GM19238 (cell line): ENCODE measurements at regions not wholly inside any gene's neighbourhood (a gene's known extent, or its start where the extent isn't known, plus 50 kb on each side); places are given as distances from the start of the nearest gene placed in this dataset.

Experiments
- DNase-seq: peaks from one replicate; pipeline ENCODE4 v3.0.0; 2011; ENCODE audit warnings: low spot score; ENCODE audit not compliant: insufficient read length

- DNase-seq = no peak
Observed at GRCh38 chr15:45943240-45943639, 308.4 kb downstream of the SQOR start.

DNA sequence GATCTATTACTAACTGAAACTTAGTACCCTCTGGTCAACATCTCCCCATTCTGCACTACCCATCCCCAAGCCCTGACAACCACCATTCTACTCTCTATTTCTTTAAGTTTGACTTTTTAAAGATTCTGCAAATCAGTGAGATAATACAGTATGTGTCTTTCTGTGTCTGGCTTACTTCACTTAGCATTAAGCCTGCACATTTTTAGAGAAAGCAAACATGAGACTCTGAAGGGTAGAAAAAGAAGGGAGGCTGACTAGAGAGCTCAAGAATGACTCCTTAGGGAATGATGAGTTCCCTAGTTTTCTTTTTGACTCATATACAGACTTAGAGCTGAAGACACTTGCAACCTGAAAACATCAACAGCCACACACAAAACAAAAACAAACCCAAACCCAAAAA lies 311.3 kb downstream of the SQOR start:
- no peak for DNase-seq

DNA sequence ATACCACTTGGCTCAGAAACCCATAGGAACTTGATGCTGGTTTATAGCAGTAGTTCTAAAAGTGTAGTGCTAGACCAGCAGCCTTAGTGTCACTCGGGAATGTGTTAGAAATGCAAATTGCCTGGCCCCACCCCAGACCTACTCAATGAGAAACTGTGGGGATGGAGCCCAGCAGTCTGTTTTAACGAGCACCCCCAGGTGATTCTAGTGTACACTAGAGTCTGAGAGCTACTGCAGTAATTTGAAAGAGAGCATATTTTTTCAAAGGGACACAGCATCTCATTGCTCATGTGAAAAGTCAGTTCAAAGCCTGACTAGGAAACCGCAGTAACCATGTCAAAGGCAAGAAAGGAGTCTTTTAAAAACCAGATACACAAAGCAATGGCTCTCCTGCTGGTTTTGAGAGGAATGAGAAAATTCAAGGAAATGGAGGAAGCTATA lies 313.4 kb downstream of the SQOR start:
- DNase-seq = no peak

GRCh38 chr15:45958924-45959323 lies 324.1 kb downstream of the SQOR start:
- DNase-seq = no peak

DNA sequence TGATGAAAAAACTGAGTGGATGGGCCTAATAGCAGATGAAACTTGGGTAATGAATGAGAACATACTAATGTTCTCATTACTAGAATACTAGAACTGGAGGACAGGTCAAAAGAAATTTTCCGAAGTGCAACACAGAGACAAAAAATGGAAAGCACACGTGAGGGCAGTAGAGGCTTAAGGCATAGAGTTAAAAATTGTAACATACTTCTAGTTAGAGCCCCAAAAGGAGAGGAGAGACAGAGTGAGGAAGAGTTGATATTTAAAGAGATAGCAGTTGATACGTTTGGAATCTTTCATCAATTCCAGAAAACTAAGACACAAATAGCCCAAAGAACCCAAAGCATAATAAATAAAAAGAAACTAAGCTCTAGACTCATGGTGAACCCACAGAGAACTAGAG lies 327.9 kb downstream of the SQOR start:
- no peak for DNase-seq

GRCh38 chr15:45970542-45970941 lies 335.7 kb downstream of the SQOR start:
- no peak for DNase-seq

DNA sequence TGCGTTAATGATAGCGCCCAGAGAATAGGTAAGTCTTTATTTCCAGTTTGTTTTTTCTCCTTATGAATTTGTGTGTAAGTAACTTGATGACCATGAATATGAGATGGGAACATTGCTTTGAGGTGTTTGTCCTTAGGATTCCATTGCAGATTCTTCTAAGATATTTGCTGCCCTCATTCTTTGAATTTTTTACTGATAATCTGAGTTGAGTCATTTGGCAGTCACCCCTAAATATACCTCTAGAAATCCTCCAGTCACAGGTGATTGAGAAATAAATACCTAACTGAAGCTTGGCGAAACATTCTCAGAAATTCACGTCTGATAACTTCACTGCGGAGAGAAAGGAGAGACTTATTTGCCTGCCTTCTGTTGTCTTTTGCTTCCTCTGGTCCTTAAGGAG lies 345.5 kb downstream of the SQOR start:
- DNase-seq = no peak

DNA sequence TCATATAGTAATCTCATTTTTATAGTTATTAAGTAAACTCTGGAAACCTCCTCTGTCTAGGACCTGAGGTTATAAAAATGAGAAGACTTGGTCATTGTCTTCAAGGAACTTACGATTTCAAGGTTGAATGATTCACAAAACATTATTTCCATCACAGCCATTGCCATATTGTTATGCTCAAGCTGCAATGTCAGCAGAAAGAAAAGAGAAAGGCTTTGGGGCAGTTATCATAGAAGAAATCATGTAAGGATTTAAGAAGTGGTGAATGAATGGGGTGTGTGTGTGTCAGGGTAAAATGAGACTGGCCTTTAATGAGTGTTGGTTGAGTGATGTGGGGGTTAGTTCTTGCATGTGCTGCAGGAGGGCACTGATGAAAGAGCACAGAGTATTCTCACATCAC lies 346.8 kb downstream of the SQOR start:
- no peak for DNase-seq

GRCh38 chr15:45991863-45992262 lies 357.0 kb downstream of the SQOR start:
- no peak for DNase-seq

GRCh38 chr15:45993072-45993471 lies 358.2 kb downstream of the SQOR start:
- DNase-seq = no peak

- DNase-seq = no peak
Observed at GRCh38 chr15:45993508-45993907, 358.7 kb downstream of the SQOR start.

DNA sequence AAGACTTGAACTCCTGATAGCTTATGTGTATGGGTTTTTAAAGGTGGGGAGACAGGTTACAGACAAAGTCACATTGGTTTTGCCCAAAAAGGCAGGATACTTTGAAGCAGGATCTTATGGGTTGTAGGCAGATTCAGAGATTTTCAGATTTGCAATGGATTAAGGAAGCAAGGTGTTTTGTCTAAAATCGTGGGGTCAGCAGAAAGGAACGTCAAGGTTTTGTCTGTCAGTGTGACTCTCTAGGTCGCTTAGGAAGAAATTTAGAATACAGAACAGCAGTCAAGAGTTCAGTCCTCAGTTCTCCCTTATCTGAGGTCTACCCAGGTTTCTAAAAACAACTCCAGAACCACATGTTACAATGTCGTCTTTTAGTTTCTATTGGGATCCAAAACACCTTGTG lies 361.0 kb downstream of the SQOR start:
- no peak for DNase-seq

GRCh38 chr15:46014532-46014931 lies 379.7 kb downstream of the SQOR start:
- DNase-seq = no peak

- DNase-seq = no peak
Observed at GRCh38 chr15:46034755-46035154, 399.9 kb downstream of the SQOR start.

DNA sequence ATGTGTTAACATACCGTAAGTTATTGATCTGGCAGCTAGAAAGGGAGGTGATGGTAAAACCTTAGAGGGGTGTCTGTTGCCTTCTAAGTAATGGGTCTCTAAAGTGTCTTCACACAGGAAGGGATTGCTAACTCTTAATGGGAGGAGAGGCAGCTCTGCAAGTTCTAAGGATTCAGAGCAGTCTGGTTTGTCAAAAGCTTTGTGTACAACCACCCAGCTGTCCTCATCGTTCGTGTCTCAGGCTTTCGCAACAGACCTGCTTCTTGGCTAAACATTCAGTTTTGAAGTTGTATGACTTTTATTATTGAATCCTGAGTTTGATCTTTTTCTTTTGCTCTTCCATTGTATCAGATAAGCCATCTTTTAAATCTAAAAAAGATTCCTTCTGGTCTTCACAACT lies 404.9 kb downstream of the SQOR start:
- DNase-seq = no peak

GRCh38 chr15:46041905-46042304 lies 407.1 kb downstream of the SQOR start:
- no peak for DNase-seq

- DNase-seq = no peak
Observed at GRCh38 chr15:46059921-46060594, 425.2 kb downstream of the SQOR start.

DNA sequence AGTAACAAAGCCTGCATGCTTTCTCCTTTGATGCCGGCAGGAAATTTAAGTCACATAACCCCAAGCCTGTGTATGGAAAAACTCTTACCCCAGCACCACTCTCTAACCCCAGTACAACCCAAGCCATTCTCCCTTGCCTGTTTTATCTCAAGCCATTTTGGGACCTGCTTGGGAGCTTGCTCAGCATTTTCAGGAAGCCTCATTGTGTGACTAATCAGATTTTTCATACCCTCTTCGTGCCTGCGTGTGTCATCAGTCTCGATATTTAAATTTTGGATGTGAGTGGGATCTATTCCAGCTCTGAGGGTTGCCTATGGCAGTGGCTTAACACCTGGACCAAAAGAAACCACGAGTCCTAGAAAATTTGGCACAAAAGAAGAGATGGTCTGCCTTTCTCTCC lies 426.2 kb downstream of the SQOR start:
- DNase-seq = no peak

DNA sequence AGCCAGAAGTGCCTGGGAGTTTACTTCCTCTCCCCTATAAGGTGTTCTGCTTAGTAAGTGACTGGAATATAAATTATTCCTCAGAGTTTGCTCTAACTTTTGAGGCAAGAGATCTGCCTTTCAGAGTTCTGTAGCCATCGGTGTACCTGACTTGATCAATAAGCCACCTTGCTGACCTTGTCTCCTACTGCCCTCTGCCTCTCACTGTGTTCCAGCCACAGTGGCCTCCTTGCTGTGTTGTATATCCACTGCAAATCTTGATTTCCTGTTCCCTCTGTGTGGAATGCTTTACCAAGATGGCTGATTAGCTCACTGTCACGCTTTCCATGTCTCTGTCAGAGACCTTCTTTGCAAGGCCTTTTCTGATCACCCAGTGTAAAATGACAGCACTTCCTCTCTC lies 442.4 kb downstream of the SQOR start:
- no peak for DNase-seq

DNA sequence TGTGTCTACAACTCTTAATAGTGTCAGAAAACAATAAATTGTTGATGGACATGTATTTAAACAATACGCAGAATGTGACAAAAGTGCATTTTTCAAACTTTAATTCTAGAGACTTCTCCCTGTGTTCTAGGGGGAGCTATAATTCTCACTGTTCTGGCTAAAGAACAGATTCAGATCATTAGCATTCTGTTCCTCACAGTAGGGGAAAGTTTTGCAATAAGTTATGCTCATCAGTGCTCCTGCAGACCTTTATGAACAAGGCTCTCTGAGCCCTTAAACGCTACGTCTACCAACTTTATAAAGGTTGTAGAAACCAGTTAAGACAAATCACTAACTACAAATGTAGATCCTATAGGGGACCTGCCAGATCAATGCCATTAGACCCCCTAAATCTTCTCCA lies 444.2 kb downstream of the SQOR start:
- DNase-seq = no peak

GRCh38 chr15:46080016-46080415 lies 445.2 kb downstream of the SQOR start:
- no peak for DNase-seq

GRCh38 chr15:46088486-46089445 lies 453.9 kb downstream of the SQOR start:
- DNase-seq = no peak

- no peak for DNase-seq
Observed at GRCh38 chr15:46089467-46089935, 454.7 kb downstream of the SQOR start.
